Liver (tissue), 3 donors: ENCODE measurements at regions not wholly inside any gene's neighbourhood (a gene's known extent, or its start where the extent isn't known, plus 50 kb on each side); places are given as distances from the start of the nearest gene placed in this dataset.

Experiments
- ATF3 ChIP-seq: IDR thresholded peaks from 2 replicates; pipeline ENCODE4 v1.6.1; 2016; ENCODE audit warnings: antibody characterized with exemption
- CTCF ChIP-seq: fragments of 150-350 bp; IDR thresholded peaks from 2 replicates; pipeline ENCODE4 v1.5.1; 2017; ENCODE audit warnings: improper control_type of control experiment, low read depth, low read length; ENCODE audit not compliant: missing input control
- FOXA1 ChIP-seq: IDR thresholded peaks from 2 replicates; pipeline ENCODE4 v1.6.1; 2016; ENCODE audit warnings: antibody characterized with exemption
- GABPA ChIP-seq, 2 donors: IDR thresholded peaks in 1 of 2; conservative IDR thresholded peaks in 1 of 2; 2 replicates each; pipeline ENCODE4 v1.6.1; 2016; ENCODE audit warnings: antibody characterized with exemption in 2 of 2, mild to moderate bottlenecking in 1 of 2, moderate library complexity in 1 of 2
- HNF4G ChIP-seq: IDR thresholded peaks from 2 replicates; pipeline ENCODE4 v1.6.1; 2016; ENCODE audit warnings: antibody characterized with exemption
- JUND ChIP-seq, 2 donors: IDR thresholded peaks; 2 replicates each; pipeline ENCODE4 v1.6.1; 2016; ENCODE audit warnings: antibody characterized with exemption in 2 of 2
- MAX ChIP-seq: IDR thresholded peaks from 2 replicates; pipeline ENCODE4 v1.6.1; 2016; ENCODE audit warnings: antibody characterized with exemption
- RAD21 ChIP-seq, 2 donors: IDR thresholded peaks; 2 replicates each; pipeline ENCODE4 v1.6.1; 2016; ENCODE audit warnings: antibody characterized with exemption in 2 of 2, mild to moderate bottlenecking in 2 of 2
- REST ChIP-seq: IDR thresholded peaks from 2 replicates; pipeline ENCODE4 v1.6.1; 2016; ENCODE audit warnings: antibody characterized with exemption, mild to moderate bottlenecking
- SP1 ChIP-seq: IDR thresholded peaks from 2 replicates; pipeline ENCODE4 v1.6.1; 2018; ENCODE audit warnings: antibody characterized with exemption, mild to moderate bottlenecking
- TAF1 ChIP-seq: conservative IDR thresholded peaks from 2 replicates; pipeline ENCODE4 v1.6.1; 2016; ENCODE audit warnings: antibody characterized with exemption, mild to moderate bottlenecking
- YY1 ChIP-seq: IDR thresholded peaks from 2 replicates; pipeline ENCODE4 v1.6.1; 2016; ENCODE audit warnings: antibody characterized with exemption, mild to moderate bottlenecking
- ZBTB33 ChIP-seq: IDR thresholded peaks from 2 replicates; pipeline ENCODE4 v1.6.1; 2016; ENCODE audit warnings: antibody characterized with exemption
- donor health status: healthy.
- donor health status: healthy.

GRCh38 chr10:25778646-25779045 is 155.4 kb upstream of the MYO3A start:
- TF ChIP-seq CTCF (no peak), ATF3 (no peak), TAF1 (no peak), ZBTB33 (no peak), RAD21 (IDR thresholded peaks at IDR 0.05) (no peak), JUND (IDR thresholded peaks at IDR 0.05) (no peak), GABPA (IDR thresholded peaks at IDR 0.05 in 1 of 2, conservative IDR thresholded peaks at IDR 0.05 in 1 of 2) (no peak), YY1 (no peak), FOXA1 (no peak), HNF4G (no peak), SP1 (no peak), REST (no peak), MAX (no peak)
